ENCODE measurements at regions not wholly inside any gene's neighbourhood (a gene's known extent, or its start where the extent isn't known, plus 50 kb on each side); places are given as distances from the start of the nearest gene placed in this dataset.

- Histone ChIP-seq H3K36me3 (no peaks in the 10 kb centered on the region), H3K4me3 (no peak overlapping the region), H3K27ac (no peak overlapping the region), H3K4me1 (no peaks in the 10 kb centered on the region), H3K9me3 (no peaks in the 10 kb centered on the region), H3K27me3 (no peaks in the 10 kb centered on the region)
- DNase-seq: no peak
- TF ChIP-seq CTCF (IDR thresholded peaks at IDR 0.05) (no peak), POLR2A (IDR thresholded peaks at IDR 0.05) (no peak)
- intact Hi-C loops (cut with DNase I; ENCODE audit: low total_unique reads): no loop called here
Observed at GRCh38 chr2:138298120-138298814, 203.3 kb upstream of the SPOPL start.

- intact Hi-C loops (cut with DNase I; ENCODE audit: low total_unique reads): no loop called here
- H3K4me1 ChIP-seq: no peaks in the 10 kb centered on the region
- no peak for DNase-seq
Observed at GRCh38 chr2:138298900-138299299, 202.7 kb upstream of the SPOPL start.

DNA sequence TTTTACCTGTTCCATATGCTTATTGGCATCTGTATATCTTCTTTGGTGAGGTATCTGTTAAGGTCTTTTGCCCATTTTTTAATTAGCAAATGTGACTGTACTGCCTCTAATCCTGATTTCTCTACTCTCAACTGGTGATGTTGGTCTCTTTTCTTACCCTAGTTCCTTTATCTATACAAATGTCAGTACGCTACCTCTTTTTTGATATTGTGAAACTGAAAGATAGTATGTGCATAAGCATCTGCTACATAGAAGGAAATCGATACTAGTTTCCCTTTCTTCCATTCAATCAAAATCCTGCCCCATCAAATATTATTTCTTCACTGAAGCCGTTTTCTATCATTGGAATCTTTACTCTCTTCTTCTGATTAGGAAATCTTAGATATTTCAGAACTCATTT, 194.9 kb upstream of the SPOPL start:
- Histone ChIP-seq H3K36me3 (no peaks in the 10 kb centered on the region), H3K4me1 (no peaks in the 10 kb centered on the region), H3K4me3 (no peak overlapping the region), H3K27me3 (no peaks in the 10 kb centered on the region), H3K9me3 (no peaks in the 10 kb centered on the region), H3K27ac (no peak overlapping the region)
- no peak for TF ChIP-seq POLR2A (IDR thresholded peaks at IDR 0.05)
- TF ChIP-seq CTCF (IDR thresholded peaks at IDR 0.05): no peak
- no peak for DNase-seq
- intact Hi-C loops (cut with DNase I; ENCODE audit: low total_unique reads): no loop called here

More at GRCh38 chr2:138298900-138299299, 202.7 kb upstream of the SPOPL start:
- Histone ChIP-seq H3K27me3 (no peaks in the 10 kb centered on the region), H3K27ac (no peak overlapping the region), H3K36me3 (no peaks in the 10 kb centered on the region), H3K9me3 (no peaks in the 10 kb centered on the region), H3K4me3 (no peak overlapping the region)
- TF ChIP-seq CTCF (IDR thresholded peaks at IDR 0.05) (no peak), POLR2A (IDR thresholded peaks at IDR 0.05) (no peak)

- no peaks in the 10 kb centered on the region for H3K4me1 ChIP-seq
- no peaks in the 10 kb centered on the region for H3K9me3 ChIP-seq
- DNase-seq: no peak
- H3K27ac ChIP-seq: no peak overlapping the region
- no peaks in the 10 kb centered on the region for H3K36me3 ChIP-seq
- TF ChIP-seq CTCF (IDR thresholded peaks at IDR 0.05): no peak
- TF ChIP-seq POLR2A (IDR thresholded peaks at IDR 0.05): no peak
- intact Hi-C loops (cut with DNase I; ENCODE audit: low total_unique reads): no loop called here
- no peaks in the 10 kb centered on the region for H3K27me3 ChIP-seq
- no peak overlapping the region for H3K4me3 ChIP-seq
Observed at GRCh38 chr2:138307099-138307498, 194.5 kb upstream of the SPOPL start.

GRCh38 chr2:138309760-138310159, 191.8 kb upstream of the SPOPL start:
- no peak for DNase-seq
- intact Hi-C loops (cut with DNase I; ENCODE audit: low total_unique reads): no loop called here
- no peaks in the 10 kb centered on the region for H3K9me3 ChIP-seq
- no peaks in the 10 kb centered on the region for H3K27me3 ChIP-seq
- no peak overlapping the region for H3K4me3 ChIP-seq
- no peaks in the 10 kb centered on the region for H3K36me3 ChIP-seq
- no peak overlapping the region for H3K27ac ChIP-seq
- no peaks in the 10 kb centered on the region for H3K4me1 ChIP-seq
- TF ChIP-seq POLR2A (IDR thresholded peaks at IDR 0.05) (no peak), CTCF (IDR thresholded peaks at IDR 0.05) (no peak)

Measured in uterus (tissue), 3 donors.